Fibroblast of mammary gland (primary cell): ENCODE measurements at regions not wholly inside any gene's neighbourhood (a gene's known extent, or its start where the extent isn't known, plus 50 kb on each side); places are given as distances from the start of the nearest gene placed in this dataset.

ENCODE experiments used
- DNase-seq: peaks from one replicate; pipeline ENCODE4 v3.0.0-alpha.2; 2010; ENCODE audit warnings: low read depth
- H3K4me3 ChIP-seq: 2 replicates; pipeline ENCODE4 v1.5.1; 2011; ENCODE audit warnings: low read depth, mild to moderate bottlenecking, low read length, moderate library complexity; ENCODE audit not compliant: control insufficient read depth
- TF ChIP-seq, protein P1 (sequence below): conservative IDR thresholded peaks from 2 replicates; pipeline ENCODE4 v1.5.1; 2011; ENCODE audit warnings: low read depth, low read length, inconsistent platforms; ENCODE audit not compliant: control insufficient read depth, insufficient read depth

DNA sequence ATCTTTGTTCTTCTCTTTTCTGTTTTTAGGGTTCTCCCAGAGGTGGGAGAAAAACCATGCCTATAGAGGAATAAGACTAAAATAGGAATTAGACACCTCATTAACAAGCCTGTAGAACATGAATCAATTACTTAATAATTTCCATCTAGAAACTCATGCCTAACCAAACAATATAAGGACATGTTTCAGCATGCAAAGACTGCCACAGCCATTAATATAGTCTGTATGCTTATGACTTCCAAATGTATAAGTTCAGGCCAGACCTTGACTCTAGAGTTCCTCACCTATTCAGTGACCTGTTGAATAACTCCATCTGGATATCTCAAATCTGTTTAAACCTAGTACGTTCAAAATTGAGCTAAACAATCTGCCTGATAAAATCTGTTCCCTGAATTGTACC is 304.6 kb downstream of the BMP4 start:
- H3K4me3 ChIP-seq: no peak overlapping the region
- DNase-seq: no peak
- TF ChIP-seq, protein P1, sequence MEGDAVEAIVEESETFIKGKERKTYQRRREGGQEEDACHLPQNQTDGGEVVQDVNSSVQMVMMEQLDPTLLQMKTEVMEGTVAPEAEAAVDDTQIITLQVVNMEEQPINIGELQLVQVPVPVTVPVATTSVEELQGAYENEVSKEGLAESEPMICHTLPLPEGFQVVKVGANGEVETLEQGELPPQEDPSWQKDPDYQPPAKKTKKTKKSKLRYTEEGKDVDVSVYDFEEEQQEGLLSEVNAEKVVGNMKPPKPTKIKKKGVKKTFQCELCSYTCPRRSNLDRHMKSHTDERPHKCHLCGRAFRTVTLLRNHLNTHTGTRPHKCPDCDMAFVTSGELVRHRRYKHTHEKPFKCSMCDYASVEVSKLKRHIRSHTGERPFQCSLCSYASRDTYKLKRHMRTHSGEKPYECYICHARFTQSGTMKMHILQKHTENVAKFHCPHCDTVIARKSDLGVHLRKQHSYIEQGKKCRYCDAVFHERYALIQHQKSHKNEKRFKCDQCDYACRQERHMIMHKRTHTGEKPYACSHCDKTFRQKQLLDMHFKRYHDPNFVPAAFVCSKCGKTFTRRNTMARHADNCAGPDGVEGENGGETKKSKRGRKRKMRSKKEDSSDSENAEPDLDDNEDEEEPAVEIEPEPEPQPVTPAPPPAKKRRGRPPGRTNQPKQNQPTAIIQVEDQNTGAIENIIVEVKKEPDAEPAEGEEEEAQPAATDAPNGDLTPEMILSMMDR: no peak

DNA sequence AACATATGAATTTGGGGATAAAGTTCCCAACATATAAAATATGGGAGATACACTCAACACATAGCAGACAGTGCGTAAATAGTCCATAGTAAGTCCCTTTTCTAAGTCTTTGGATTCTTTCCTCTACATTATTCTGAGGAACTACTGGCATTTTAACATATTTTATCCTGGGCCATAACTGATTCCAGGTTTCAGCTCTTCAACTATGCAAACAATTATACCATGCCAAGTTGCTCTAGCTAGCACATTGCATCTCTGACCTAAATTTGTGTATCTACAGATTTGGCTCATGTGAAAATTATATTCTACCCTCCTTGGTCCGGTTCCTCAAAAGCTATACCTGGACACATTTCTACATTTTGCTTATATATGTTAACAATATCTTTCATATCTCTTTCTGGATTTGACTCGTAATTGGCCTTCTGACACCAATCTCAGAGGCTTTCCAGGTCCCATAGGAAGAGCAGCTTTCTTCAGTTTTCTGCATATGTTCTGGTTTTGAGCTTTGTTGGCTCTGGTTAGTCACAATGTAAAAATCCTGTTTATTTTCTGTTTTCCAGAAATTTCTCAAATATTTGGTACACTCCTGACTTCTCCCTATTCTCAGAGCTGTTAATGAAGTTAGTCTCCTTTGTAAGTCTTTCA is 305.4 kb downstream of the BMP4 start:
- TF ChIP-seq, protein P1: no peak
- DNase-seq: no peak
- H3K4me3 ChIP-seq: no peak overlapping the region

DNA sequence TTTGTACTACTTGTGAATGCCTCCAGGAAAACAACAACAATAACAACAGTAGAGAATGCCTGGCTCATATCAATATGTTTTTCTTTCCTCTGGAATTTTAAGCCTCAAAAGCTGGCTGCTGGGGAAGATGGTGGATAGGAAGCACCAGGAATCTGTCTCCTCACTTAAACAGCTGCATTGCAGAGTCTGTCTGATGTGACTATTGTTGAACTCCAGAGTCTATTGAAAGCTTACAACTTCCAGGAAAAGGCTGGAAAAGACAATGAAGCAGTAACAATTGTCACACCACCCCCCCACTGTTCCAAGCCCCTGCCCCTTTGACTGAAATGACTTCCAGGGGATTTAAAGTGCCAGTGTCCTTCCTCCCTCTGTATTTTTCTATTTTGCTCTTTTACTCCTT is 309.7 kb downstream of the BMP4 start:
- DNase-seq: no peak
- H3K4me3 ChIP-seq: no peak overlapping the region
- TF ChIP-seq, protein P1: no peak

DNA sequence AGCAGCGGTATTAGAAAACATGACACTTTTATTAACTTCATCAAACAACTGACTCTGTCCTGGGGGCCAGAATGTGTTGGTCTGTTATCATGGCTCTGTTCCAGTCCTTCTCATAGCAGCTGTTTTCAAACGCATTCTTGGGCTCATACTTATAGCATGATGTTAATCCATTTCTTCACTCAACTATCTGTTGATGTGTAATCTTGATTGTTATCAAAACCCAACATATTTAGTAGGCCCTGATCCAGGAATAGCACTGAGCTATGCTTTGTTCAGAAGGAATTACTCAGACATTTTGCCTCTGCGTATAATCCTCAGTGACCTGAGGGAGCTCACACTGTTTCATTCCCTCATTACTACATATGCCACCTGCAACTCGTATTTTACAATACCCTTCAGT is 315.9 kb downstream of the BMP4 start:
- TF ChIP-seq, protein P1: no peak
- no peak overlapping the region for H3K4me3 ChIP-seq
- DNase-seq: no peak

DNA sequence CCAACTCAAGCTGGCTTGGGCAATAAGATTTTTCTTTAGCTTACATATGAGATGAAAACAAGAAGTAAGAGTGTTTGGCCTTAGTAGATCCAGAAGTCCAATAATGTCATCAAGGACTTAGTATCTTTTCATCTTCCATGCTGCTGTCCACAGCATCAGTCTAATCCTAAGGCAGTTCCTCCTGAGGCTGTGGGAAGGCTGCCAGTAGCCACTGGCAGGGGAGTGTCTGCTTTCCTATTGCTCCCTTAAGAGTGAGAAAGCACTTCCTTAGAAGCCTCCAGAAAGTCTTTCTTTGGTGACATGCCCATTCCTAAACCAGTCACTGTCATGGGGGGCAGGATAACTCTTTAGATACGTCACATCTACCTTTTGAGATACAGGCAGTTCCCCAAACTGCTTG is 317.7 kb downstream of the BMP4 start:
- DNase-seq: no peak
- H3K4me3 ChIP-seq: no peak overlapping the region
- TF ChIP-seq, protein P1: no peak

DNA sequence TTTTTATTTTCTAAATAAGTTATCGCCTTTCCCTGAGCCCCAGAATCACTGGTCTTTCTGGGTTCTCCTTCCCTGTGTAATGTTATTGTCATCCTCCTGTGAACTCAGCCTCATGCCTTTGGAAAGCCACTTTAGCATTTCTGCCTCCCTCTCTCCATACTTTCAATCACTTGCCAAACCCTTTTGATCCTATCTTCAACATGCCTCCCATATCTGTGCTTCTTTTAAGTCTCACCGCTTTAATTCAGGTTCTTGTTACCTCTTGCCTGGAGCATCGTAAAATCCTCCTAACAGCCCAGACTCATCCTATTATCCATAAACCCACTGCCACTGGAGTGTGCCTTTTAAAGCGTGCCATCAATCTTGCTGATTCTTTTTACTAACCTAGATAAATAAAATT is 321.8 kb downstream of the BMP4 start:
- no peak overlapping the region for H3K4me3 ChIP-seq
- DNase-seq: no peak
- TF ChIP-seq, protein P1: no peak

DNA sequence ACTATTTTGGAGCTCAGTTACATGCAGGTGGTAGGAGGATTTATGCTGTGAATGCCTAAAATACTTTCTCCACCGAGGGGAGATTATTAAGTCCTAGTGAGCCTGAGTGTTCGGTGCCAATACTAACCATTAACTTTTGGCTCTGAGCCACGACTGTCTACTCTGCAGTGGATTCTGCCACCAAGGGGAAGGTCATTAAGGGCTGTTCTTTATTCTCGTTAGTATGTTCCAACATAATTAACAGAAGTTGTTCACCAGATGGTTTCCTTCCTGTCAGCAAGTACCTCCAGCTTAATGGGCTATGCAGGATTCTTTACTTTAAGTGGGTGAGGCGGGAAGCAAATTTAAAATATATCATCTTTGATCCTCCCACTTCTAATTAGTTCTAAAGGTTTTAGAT is 326.3 kb downstream of the BMP4 start:
- TF ChIP-seq, protein P1: no peak
- H3K4me3 ChIP-seq: no peak overlapping the region
- no peak for DNase-seq
